ENCODE measurements at regions not wholly inside any gene's neighbourhood (a gene's known extent, or its start where the extent isn't known, plus 50 kb on each side); places are given as distances from the start of the nearest gene placed in this dataset.

GRCh38 chr2:152961351-152961750 is 242.9 kb downstream of the ARL6IP6 start:
- Histone ChIP-seq H3K36me3 (ENCODE audit: insufficient read depth) (no peaks in the 10 kb centered on the region), H3K27me3 (ENCODE audit: insufficient read depth) (no peaks in the 10 kb centered on the region), H3K79me2 (replicated peaks; ENCODE audit: insufficient read depth) (no peaks in the 10 kb centered on the region), H3K4me3 (no peak overlapping the region), H3K27ac (ENCODE audit: low read depth) (no peak overlapping the region), H3F3A (replicated peaks; ENCODE audit: low read depth) (no peaks in the 10 kb centered on the region), H2AFZ (no peak overlapping the region), H4K20me1 (replicated peaks; ENCODE audit: insufficient read depth) (no peaks in the 10 kb centered on the region), H3K4me1 (ENCODE audit: insufficient read depth) (no peaks in the 10 kb centered on the region), H3K9me2 (ENCODE audit: insufficient read depth) (no peaks in the 10 kb centered on the region), H3K4me2 (no peak overlapping the region)
- H3K4me3 Mint-ChIP-seq, result no peak overlapping the region
- H3K36me3 Mint-ChIP-seq (ENCODE audit: low read depth), result no peaks in the 10 kb centered on the region
- peaks cover 3% of the 10 kb centered on the region; the same call in 2 of the 3 replicates for H3K9me3 Mint-ChIP-seq
- no peak for DNase-seq (ENCODE audit: low spot score)
- H3K27ac Mint-ChIP-seq, result no peak overlapping the region
- TF ChIP-seq EZH2phosphoT487 (IDR thresholded peaks at IDR 0.05; ENCODE audit: unreplicated experiment) (no peak), ZNF114 (CRISPR knock-in tag; IDR thresholded peaks at IDR 0.05) (no peak), CTCF (conservative IDR thresholded peaks at IDR 0.05; ENCODE audit: low read depth in 2 of 2) (no peak), EZH2 (IDR thresholded peaks at IDR 0.05; ENCODE audit: low read depth, unreplicated experiment) (no peak), JUNB (IDR thresholded peaks at IDR 0.05; ENCODE audit: unreplicated experiment) (no peak), CREB1 (CRISPR knock-in tag; IDR thresholded peaks at IDR 0.05; ENCODE audit: low read depth) (no peak), ZNF462 (CRISPR knock-in tag; IDR thresholded peaks at IDR 0.05) (no peak), REST (IDR thresholded peaks at IDR 0.05; ENCODE audit: unreplicated experiment) (no peak), STAT1 (IDR thresholded peaks at IDR 0.05; ENCODE audit: unreplicated experiment) (no peak), ZNF331 (CRISPR knock-in tag; IDR thresholded peaks at IDR 0.05; ENCODE audit: low read depth) (no peak), NANOG (IDR thresholded peaks at IDR 0.05; ENCODE audit: borderline replicate concordance) (no peak), POLR2AphosphoS5 (IDR thresholded peaks at IDR 0.05; ENCODE audit: low read depth) (no peak)
- TF ChIP-seq, protein P1, sequence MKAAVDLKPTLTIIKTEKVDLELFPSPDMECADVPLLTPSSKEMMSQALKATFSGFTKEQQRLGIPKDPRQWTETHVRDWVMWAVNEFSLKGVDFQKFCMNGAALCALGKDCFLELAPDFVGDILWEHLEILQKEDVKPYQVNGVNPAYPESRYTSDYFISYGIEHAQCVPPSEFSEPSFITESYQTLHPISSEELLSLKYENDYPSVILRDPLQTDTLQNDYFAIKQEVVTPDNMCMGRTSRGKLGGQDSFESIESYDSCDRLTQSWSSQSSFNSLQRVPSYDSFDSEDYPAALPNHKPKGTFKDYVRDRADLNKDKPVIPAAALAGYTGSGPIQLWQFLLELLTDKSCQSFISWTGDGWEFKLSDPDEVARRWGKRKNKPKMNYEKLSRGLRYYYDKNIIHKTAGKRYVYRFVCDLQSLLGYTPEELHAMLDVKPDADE (IDR thresholded peaks at IDR 0.05), result no peak
- H3K27me3 Mint-ChIP-seq (ENCODE audit: insufficient read depth, low read depth, poor library complexity), result no peaks in the 10 kb centered on the region
- no peaks in the 10 kb centered on the region for H3K4me1 Mint-ChIP-seq
- ATAC-seq, result no peak

Measured in GM23338 (cell line).